ENCODE measurements at regions not wholly inside any gene's neighbourhood (a gene's known extent, or its start where the extent isn't known, plus 50 kb on each side); places are given as distances from the start of the nearest gene placed in this dataset.
"Not testable (repeated sequence)": the region's sequence is repeated elsewhere in the genome, so short reads cannot be mapped to it uniquely, and the experiment has no call there.

DNA sequence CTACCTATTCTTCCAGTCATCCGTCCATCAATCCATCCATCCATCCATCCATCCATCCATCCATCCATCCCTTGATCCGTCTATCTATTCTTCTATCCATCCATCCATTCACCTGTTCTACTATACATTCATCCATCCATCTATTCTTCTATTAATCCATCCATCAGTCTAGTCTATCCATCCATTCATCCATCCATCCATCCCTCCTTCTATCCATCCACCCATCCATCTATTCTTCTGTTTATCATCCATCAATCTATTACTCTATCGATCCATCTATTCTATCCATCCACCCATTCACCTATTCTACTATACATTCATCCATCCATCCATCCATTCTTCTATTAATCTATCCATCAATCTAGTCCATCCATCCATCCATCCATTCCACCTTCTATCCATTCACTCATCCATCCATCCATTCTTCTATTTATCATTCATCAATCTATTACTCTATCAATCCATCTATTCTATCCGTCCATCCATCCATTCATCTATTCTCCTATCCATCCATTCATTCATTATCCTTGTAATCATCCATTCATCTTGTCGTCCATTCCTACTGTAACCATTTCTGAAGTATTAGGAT, 110.4 kb upstream of the ZNF516 start:
- DNase-seq = no peak

DNA sequence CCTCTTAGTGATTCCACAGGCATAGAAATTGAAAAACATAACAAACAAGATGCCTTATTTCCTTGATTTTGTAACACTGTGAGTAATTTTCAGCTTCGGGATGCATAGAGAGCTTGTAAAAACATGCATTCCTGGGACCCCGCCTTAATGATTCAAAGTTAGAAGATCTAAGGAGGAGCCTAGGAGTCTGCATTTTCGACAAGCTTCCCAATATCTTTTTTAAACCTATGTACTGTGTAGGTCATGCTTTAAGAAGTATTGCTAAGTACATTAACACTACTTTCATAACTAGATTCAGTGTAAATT, 109.8 kb upstream of the ZNF516 start:
- DNase-seq = no peak

DNA sequence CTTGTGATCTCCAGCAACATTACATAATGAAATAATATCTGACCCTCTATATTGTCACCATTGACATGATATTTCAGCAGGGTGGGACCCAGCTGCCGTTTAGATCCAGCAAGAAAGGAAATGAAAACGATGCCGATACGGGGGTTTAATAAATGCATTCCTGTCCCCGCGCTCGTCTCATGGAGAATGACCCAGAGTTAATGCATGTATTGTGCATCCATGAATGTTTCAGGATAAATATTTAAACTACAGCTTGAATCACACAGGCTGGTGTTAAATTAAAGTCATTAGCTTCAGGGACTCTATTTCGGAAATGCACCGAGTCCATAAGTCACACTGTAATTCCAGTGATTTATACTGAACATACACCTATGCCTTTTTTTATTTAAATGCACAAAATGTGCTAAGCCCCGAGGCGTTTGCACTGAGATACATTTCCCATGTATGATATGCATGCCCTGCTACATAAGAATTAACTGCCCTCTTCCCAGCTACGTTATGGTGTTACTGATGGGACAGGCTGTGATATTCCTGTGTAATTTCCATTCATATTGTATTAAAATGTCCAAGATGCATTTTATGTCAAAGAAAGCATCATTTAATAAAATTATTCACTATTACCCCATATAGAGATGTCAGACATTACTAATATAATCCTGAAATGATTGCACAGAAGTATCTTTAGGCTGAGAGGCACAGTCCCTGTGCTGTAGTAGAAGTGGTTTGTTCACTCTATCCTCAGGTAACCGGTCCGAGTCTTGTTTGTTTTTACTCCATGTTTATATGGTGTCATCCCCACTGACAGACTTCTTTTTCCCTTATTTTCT, 109.3 kb upstream of the ZNF516 start:
- DNase-seq = no peak

DNA sequence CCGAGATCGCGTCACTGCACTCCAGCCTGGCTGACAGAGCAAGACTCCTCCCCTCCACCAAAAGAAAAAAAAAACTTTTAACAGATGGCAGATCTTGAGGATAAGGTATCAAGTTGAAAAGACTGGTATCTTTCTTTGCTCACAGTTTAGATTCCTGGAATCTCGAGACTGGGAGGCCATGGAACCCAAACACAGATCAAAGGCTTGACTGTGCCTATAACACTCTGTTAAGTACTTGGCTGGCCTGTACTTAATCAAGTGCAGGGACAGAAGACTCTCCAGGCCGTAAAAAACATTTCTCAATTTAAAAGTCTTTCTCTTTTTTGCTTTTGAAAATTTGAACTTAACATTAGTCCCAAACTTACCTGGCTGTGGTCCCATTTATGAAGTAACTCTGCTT, 107.1 kb upstream of the ZNF516 start:
- no peak for DNase-seq

DNA sequence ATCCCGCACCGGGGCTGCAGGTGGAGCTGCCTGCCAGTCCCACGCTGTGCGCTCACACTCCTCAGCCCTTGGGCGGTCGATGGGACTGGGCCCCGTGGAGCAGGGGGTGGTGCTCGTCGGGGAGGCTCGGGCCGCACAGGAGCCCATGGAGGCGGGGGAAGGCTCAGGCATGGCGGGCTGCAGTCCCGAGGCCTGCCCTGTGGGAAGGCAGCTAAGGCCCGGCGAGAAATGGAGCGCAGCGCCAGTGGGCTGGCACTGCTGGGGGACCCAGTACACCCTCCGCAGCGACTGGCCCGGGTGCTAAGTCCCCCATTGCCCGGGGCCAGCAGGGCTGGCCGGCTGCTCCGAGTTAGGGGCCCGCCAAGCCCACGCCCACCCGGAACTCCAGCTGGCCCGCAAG, 105.0 kb upstream of the ZNF516 start:
- DNase-seq = not testable (repeated sequence)

DNA sequence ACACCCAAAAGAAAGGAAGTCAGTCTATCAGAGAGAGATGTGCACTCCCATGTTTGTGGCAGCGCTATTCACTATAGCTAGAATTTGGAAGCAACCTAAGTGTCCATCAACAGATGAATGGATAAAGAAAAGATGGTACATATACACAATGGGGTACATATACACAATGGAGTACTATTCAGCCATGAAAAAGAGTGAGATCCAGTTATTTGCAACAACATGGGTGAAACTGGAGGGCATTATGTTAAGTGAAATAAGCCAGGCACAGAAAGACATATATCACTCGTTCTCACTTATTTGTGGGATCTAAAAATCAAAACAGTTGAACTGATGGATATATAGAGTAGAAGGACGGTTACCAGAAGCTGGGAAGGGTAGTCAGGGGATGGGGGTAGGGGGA, 99.9 kb upstream of the ZNF516 start:
- DNase-seq = no peak

DNA sequence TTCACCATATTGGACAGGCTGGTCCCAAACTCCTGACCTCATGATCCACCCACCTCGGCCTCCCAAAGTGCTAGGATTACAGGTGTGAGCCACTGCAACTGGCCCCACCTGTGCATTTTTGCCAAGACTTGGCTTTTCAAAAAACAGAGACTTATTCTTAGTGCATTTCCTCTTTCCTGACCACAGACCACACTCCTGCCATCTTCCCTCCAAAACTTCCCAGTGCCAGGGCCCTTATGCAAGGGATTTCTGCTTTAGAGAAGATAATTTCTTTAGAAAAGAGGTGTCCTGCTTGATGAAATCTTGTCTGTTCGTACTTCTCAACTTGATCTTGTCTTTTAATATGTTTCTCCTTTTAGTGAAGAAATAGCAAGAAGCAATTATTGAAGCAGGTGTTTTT, 98.8 kb upstream of the ZNF516 start:
- no peak for DNase-seq

DNA sequence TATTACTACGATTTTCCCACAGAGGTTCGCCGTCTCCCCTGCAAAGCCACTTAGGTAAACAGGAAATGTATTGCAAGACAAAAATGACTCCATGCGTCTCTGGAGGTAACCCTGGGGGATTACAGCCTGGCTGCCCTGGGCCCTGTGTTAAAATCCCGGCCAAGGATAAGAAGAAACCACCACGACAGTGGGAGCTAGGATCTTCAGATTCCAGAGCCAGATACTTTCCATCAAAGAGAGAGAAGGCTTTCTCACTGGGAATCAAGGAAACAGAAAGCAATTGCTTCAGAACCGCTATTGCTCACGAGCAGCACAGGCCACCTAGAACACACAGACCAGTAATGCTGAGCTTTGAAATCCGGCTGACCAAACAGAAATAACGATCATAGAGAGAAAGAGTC, 97.9 kb upstream of the ZNF516 start:
- no peak for DNase-seq

DNA sequence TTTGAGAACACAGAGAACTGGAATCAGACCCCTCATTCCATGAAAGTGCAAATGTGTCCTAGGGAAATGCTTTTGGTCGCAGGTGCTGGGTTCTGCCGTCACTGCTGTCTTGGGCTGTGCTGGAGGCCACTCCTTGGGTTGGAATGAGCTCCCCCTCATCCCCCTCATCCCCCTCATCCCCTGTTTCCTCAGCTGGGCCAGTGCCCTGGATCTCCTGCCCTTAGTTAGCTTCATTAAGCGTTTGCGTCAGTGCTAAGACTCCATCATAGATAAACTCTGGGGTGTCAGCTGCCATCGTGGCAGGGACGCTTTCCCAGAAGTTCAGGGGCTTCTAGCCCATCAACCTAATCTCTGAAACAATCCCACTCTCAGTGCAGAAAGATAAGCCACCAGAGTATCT, 97.1 kb upstream of the ZNF516 start:
- no peak for DNase-seq

DNA sequence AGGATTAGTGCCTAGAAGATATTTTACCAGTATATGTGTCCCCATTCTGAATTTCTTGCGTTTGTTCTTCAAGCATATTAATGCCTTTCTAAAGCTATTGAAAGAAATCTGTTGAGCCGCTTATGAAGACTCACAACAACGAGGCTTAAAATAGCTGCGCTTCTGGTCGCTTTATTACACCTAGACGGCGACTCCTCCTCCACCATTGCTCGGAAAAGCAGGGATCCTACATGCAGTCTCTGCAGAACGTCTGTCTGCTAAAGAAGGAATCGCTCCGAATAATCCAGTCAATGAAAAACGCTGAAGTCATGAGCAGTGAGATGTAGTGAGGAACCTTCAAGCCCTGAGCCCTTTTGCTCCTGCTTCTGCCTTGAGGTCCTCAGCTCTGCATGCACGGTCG, 94.8 kb upstream of the ZNF516 start:
- DNase-seq = no peak

DNA sequence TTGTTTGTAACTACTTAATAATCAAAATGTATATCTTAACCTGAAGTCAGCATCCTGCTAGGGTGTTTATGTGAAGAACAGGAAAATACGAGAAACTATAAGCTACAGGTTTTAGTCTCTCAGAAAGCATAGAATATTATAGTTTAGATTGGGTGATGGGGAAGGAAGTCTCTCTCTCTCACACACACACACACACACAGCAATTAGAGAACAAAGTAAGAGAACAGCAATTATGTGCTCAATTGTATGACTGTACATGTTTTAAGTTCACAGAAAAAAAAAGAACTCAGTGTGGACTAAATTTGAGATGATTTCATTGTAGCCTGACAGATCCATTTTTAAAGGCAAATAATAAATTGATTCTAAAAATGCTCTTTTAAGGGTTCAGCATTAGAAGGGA, 94.3 kb upstream of the ZNF516 start:
- no peak for DNase-seq

DNA sequence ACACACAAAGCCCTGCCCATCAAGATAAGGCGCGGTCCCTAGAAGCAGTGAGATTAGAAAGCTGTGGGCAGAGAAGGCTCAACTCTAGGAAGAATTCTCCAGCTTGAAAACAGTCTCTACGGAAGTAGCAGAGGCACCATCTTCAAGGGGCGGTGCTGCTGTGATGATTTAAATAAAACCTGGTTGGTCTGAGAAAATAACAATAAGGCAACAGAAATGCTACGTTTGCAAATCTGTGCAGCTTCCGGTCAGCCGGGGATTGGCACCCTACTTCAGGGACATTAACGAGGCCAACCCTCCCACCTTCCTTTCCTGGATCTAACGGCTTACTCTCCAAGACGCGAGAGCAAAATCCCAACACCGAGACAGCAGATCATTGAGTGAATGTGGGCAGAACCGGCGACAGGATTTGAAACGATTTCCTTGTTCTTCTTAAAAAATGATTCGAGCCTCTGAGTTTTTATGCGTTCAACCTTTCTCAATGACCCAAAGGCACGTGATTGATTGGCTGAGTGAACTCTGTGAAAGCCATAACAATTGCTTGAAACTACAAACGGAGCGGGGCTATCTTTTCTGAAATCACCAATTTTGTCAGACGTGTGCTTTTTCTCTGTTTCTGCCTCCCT, 93.7 kb upstream of the ZNF516 start:
- DNase-seq = peak in 1 of 2 donors; percentile 48

DNA sequence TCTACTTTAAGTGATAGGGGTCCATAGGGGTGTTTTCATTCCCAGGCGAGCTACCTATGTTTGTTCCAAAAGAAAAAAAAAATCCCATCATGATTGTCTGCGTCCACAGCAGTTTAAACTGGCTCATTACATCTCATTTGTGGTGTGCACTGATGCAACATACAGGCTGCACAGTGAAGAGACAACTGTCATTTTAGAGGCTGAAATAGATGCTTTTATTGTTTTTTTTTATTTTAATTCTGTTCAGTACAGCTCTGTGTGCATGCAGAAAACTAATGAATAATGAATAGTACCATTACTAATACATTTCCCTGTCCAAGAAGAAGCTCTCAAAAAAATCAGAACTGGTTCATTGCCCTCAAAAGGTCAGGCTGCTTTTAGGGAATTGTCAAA, 92.8 kb upstream of the ZNF516 start:
- no peak for DNase-seq

DNA sequence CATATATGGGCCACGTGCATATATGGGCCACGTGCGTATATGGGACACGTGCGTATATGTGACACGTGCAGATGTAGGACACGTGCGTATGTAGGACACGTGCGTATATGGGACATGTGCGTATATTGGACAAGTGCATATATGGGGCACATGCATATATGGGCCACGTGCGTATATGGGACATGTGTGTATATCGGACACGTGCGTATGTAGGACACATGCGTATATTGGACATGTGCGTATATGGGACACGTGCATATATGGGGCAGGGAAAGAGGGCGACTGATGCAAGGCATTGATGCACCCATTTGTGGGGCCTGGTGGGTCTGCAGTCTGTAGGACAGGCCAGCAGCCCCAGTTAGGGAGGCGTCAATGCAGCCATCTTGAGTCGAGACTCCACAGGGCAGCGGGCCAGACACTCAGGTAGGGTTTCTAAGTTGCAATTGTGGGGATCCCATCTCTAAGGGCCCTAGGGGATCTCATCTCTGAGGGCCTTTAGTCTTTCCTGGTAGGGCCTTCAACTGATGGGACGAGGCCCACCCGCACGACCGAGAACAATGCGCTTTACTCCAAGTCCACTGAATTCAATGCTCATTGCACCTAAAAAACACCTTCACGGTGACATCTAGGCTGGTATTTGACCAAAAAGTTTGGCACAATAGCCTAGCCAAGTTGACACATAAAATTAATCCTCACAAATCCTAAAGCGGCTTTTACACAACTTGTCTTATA, 92.3 kb upstream of the ZNF516 start:
- no peak for DNase-seq

DNA sequence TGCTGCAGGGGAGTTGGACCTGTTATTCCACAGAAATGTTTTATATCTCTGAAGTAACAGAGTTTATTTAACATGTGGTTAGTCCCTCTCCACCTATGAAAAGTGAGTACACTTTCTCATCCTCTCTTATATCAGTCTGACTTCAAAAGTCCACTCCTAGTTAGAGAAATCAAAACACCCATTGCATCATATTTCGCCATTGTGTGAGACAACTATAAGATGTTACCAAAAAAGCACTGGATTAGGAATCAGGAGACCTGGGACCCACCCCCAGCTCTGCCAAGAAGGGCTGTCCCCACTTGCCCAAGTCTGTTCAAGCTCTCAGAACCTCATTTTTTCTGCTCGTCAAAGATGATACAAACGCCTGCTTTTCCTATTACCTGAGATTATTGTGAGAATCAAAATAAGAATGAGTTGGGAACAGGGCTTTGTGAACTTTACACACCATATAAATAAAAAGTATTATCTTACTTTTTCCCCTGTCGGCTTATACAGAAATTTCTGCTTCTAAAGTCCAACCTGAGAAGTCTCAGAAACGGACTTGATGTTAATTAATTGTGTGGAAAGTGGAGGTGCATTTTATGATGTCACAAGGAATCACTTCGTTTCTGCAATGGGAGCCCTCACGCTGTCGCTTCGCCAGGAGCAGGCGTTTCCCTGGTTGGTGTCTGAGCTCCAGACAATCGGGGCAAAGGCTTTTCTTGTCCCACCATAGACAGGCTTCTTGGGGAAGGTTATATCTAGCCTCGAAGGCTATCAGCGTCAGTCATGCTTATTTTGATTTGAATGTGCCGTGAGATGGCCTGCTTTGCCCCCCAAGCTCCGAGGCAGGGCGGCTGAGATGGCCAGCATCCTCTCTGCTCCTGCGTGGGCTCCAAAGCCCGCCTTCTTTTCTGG, 89.6 kb upstream of the ZNF516 start:
- DNase-seq = no peak

DNA sequence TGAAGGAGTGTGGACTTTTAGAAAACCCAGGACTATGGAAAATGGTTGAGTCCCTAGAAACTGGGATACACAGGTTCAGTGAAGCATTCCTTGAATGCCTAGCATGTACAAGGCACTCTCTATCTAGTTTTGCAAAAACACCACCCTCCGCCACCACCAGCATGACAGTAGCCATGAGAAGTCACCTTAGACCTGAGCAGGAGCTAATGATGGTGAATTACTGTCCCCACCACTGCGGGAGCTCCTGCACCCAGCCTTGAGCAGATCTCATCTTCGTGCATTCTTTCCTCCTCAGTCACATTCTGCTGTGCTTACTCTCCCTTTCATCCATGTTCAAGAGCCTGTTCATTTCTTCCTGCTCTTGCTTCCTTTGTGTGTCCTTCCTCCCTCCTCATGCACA, 86.2 kb upstream of the ZNF516 start:
- no peak for DNase-seq

DNA sequence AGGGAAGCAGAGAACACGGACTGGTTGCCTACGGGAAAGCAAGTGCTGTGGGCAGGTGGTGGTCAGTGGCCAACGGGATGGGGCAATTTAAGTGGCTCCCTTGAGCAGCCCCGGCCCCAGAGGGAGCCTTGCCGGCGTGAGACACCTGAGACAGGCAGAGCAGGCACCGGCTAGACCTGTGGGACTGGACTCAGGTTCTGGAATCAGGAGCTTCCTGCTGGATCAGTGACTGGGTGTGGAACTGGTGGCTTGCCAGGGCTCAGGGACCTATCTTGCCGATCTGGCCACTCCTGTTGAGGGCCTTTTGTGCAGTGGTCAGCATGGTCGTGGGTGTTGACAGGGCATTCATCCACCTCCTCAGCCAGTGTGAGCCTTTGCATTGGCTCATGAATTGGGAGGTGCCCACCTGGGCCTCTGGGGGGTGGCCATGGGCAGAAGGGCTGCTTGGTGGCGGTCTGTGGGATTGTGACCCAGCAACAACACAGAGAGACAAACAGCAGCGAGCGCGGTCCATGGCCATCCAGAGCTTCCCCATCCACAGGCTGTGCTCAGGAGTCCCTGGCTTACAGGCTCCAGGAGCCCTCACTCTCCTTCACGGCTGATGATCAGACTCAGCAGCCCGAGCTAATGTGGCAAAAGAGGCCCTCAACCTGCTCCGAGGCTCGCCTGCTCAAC, 85.4 kb upstream of the ZNF516 start:
- no peak for DNase-seq

DNA sequence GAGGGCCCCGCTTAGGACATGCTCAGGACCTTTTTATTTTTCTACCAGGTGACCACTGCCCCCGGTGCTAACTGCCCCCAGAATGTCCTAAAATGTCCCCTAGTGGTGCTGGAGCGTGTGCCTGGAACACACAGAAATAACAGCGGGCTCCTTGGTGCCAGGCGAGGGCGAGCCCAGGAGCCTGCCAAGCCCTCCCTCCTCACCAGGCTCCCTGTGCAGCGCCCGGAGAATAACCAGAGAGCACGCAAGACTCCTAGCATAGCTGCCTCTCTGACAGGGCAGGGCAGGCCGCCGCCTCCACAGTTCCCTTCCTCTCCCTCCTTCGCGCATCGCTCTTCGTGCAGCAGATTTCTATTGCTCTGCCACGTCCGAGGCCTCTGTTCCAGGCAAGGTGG, 84.3 kb upstream of the ZNF516 start:
- DNase-seq = no peak

DNA sequence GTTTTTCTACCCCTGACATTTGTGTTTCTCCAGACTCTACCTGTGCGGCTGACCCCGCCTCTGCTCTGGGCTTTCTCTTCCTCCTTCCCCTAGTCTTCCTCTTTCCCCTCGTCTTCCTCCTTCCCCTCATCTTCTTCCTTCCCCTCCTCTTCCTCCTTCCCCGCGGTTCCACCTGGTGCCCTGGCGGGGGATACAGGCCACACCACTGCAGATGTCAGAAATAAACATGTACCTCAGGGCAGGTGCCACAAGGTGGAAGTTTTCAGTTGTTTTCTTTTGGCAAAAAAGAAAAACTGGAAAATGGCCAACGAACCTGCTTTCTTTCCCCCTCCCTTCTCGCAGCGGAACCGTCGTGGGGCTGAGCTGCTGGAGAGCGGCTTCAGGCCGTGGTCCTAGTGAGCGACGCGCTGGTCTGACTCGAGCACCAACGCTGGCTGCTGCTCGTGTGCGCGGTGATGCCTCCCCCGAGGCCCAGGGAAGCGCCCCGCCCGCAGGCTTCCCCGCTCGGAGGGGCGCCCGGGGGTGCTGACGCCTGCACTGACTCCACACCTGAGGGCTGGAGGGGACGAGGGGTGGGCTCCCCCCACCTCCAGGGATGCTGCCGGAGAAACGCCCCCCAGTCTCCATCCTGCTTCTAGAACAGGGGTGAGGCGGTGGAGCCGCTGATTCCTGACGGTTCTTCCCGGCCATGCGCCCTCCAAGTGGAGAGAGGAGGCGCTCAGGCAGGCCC, 83.7 kb upstream of the ZNF516 start:
- DNase-seq = no peak

DNA sequence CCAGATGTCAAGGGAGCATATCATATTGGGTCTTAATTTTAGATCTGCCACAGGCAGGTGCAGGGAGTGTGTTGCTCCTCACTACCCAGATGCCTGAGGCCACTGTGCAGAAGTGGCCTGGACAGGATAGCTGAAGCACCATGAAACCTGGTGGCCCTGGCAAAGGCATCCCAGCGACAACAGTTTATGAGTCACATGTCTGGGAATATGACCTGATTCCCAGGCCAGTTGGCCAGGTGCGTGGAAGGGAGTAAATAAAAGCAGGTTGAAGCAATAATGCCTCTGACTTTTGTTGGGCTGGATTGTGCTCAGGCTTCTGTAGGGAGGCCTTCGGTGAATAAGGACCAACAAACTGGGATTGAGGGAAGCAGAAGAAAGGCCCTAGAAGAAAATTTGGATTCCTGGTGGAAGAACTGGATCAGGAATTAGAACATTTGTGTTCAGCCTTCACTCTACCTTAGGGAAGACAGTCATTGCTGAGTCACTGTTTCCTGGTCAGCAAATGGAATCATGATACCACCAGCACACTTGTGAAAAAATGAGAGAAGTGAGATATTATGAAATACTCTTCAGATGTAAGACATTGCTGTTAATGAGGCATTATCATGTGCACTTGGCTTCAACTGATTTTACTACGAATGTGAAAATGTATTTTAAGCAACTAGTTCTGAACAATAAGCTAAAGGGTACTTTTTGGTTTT, 78.4 kb upstream of the ZNF516 start:
- no peak for DNase-seq

All from right lung (tissue), 2 donors.